NB4 (cell line): ENCODE measurements at regions not wholly inside any gene's neighbourhood (a gene's known extent, or its start where the extent isn't known, plus 50 kb on each side); places are given as distances from the start of the nearest gene placed in this dataset.
"Not testable (repeated sequence)": the region's sequence is repeated elsewhere in the genome, so short reads cannot be mapped to it uniquely, and the experiment has no call there.

Experiments used
- DNase-seq: peaks from one replicate; pipeline ENCODE4 v3.0.0; 2010; ENCODE audit warnings: low read depth
- H3K4me3 ChIP-seq: one replicate; pipeline ENCODE4 v1.5.1; 2011; ENCODE audit warnings: mild to moderate bottlenecking, low read depth, low read length, moderate library complexity
- CTCF ChIP-seq: IDR thresholded peaks from one replicate; pipeline ENCODE4 v1.5.1; 2012; ENCODE audit warnings: low read depth, low read length
- MAX ChIP-seq: IDR thresholded peaks from 2 replicates; pipeline ENCODE4 v1.6.1; 2011; ENCODE audit warnings: low read depth, low read length
- MYC ChIP-seq: IDR thresholded peaks from 2 replicates; pipeline ENCODE4 v1.6.1; 2011; ENCODE audit warnings: low read depth, low read length
- POLR2A ChIP-seq: IDR thresholded peaks from 2 replicates; pipeline ENCODE4 v1.6.1; 2011; ENCODE audit warnings: mild to moderate bottlenecking; ENCODE audit not compliant: insufficient read length; ENCODE audit errors: extremely low read depth

GRCh38 chr14:22255017-22255950 is 333.7 kb downstream of the DAD1 start:
- DNase-seq, result no peak
- no peak overlapping the region for H3K4me3 ChIP-seq
- TF ChIP-seq CTCF, result no peak
- no peak for TF ChIP-seq POLR2A
- no peak for TF ChIP-seq MAX
- no peak for TF ChIP-seq MYC

DNA sequence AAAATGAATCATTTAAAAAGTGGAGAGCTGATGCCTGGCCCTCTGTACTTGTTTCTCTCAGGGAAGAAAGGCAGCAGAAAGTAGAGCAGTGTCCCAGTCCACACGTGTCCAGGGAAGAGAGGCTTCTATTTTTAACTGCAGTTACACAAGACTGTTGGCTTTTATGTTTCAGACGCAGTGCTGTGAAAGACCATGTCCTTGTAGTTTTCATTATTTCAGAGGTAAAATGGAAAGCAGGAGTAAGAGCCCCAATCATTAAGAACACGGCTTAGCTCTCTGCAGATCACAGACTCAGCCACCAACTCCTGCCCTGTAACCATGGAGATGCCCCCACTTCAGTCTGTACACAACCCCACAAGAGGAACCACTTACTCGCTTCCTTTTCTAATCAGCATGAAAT is 336.3 kb downstream of the DAD1 start:
- TF ChIP-seq MYC (no peak), CTCF (no peak), MAX (no peak), POLR2A (no peak)
- DNase-seq, result no peak
- no peak overlapping the region for H3K4me3 ChIP-seq

DNA sequence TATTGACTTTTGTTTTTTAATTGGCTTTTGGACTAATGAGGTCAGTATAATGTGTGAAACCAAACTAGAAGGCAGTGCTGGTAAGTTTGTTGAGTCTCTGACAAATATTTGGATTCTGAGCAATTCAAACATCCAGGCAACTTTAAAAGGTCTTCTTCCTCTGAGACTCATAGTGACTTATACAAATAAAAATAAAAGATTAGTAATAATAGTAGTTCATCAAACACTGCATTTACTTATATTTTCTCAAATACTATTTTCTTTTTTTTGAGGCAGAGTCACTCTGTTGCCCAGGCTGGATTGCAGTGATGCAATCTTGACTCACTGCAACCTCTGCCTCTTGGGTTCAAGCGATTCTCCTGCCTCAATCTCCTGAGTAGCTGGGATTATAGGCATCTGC is 337.9 kb downstream of the DAD1 start:
- no peak overlapping the region for H3K4me3 ChIP-seq
- TF ChIP-seq MAX (no peak), MYC (no peak), POLR2A (no peak), CTCF (no peak)
- DNase-seq, result no peak

- DNase-seq, result no peak
- no peak for TF ChIP-seq MYC
- no peak for TF ChIP-seq POLR2A
- no peak for TF ChIP-seq CTCF
- no peak for TF ChIP-seq MAX
- H3K4me3 ChIP-seq, result no peak overlapping the region
Observed at GRCh38 chr14:22249770-22250169, 339.3 kb downstream of the DAD1 start.

DNA sequence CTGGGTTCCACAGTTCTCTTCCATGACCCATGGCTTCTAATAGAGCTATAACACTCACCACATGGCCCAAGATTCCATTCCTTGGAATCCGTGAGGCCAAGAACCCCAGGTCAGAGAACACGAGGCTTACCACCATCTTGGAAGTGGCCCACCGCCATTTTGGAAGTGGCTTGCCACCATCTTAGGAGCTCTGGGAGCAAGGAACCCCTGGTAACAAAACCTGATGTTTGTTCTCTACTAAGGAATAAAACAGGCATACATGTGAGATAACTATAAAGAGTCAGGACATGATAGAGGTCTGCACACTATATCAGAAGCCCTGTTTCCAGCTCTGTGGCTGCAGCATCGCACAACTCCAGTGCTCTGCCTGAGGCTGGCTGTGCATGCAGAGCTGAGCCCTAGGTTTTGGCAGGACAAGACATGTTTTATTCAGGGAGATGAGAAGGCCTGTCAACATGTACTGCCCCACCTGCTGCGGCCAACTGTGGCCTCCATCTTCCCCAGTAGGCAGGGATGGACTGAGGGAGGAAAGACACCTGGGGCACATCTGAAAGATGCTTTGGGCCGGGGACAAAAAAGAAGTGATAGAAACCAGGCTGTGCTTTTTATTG is 344.9 kb downstream of the DAD1 start:
- TF ChIP-seq MAX (no peak), MYC (no peak), CTCF (no peak)
- DNase-seq, result no peak

GRCh38 chr14:22238320-22238719 is 350.7 kb downstream of the DAD1 start:
- peak; percentile 60 for DNase-seq
- not testable (repeated sequence) for H3K4me3 ChIP-seq

More for the DNA sequence above, 344.9 kb downstream of the DAD1 start:
- H3K4me3 ChIP-seq, result no peak overlapping the region
